Chondrocyte (in vitro differentiated cells): ENCODE measurements at regions not wholly inside any gene's neighbourhood (a gene's known extent, or its start where the extent isn't known, plus 50 kb on each side); places are given as distances from the start of the nearest gene placed in this dataset.

Experiments
- DNase-seq: peaks from one replicate; pipeline ENCODE4 v3.0.0; 2021; ENCODE audit warnings: mixed read lengths, low spot score
- H3K27ac Mint-ChIP-seq: one replicate; pipeline ENCODE4 v1.8.0; 2021; ENCODE audit warnings: mild to moderate bottlenecking, moderate library complexity, mixed read lengths; ENCODE audit not compliant: unreplicated experiment
- H3K27me3 Mint-ChIP-seq: 2 replicates; pipeline ENCODE4 v1.8.0; 2021; ENCODE audit warnings: low read depth, mixed read lengths
- H3K36me3 Mint-ChIP-seq: 2 replicates; pipeline ENCODE4 v1.8.0; 2021; ENCODE audit warnings: low read depth, mixed read lengths
- H3K4me1 Mint-ChIP-seq: 2 replicates; pipeline ENCODE4 v1.8.0; 2021; ENCODE audit warnings: low read depth, mild to moderate bottlenecking, mixed read lengths
- H3K4me3 Mint-ChIP-seq: one replicate; pipeline ENCODE4 v1.8.0; 2021; ENCODE audit warnings: mild to moderate bottlenecking, moderate library complexity, mixed read lengths; ENCODE audit not compliant: unreplicated experiment
- H3K9me3 Mint-ChIP-seq: 2 replicates; pipeline ENCODE4 v1.8.0; 2021; ENCODE audit warnings: low read depth, mixed read lengths
- CTCF ChIP-seq: fragments of 200-600 bp; sonication (generic); IDR thresholded peaks from 2 replicates; pipeline ENCODE4 v1.5.0; 2021; ENCODE audit warnings: antibody characterized with exemption, mild to moderate bottlenecking, moderate library complexity

GRCh38 chr4:189511581-189511980 is 429.1 kb upstream of the FRG1 start:
- no peak overlapping the region for H3K27ac Mint-ChIP-seq
- no peak for DNase-seq
- no peaks in the 10 kb centered on the region for H3K27me3 Mint-ChIP-seq
- no peaks in the 10 kb centered on the region for H3K36me3 Mint-ChIP-seq
- peaks cover 45% of the 10 kb centered on the region for H3K9me3 Mint-ChIP-seq
- no peak overlapping the region for H3K4me3 Mint-ChIP-seq
- H3K4me1 Mint-ChIP-seq = no peaks in the 10 kb centered on the region
- no peak for TF ChIP-seq CTCF

GRCh38 chr4:189513421-189513820 is 427.3 kb upstream of the FRG1 start:
- no peaks in the 10 kb centered on the region for H3K27me3 Mint-ChIP-seq
- no peak overlapping the region for H3K4me3 Mint-ChIP-seq
- H3K27ac Mint-ChIP-seq = no peak overlapping the region
- no peak for DNase-seq
- no peaks in the 10 kb centered on the region for H3K4me1 Mint-ChIP-seq
- peaks cover 48% of the 10 kb centered on the region for H3K9me3 Mint-ChIP-seq
- TF ChIP-seq CTCF = no peak
- H3K36me3 Mint-ChIP-seq = no peaks in the 10 kb centered on the region

DNA sequence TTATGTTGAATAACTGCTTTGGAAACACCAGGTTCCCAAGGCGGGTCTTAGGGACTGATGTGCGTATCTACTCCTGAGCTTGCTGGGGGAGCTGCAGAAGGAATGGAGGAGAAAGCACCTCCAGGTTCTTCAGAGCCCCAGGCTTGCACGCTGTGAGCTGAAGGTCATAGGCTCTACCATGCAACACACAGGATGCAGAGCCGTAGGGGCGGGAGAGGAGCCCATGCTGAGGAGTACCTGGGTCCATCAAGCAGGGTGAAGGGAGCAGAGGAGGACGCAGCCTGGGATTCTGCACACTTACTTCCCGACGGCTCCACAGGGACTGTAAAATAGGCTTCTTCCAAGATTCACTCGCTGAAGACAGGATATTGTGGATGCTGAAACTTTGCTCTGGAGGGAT is 426.5 kb upstream of the FRG1 start:
- no peak overlapping the region for H3K4me3 Mint-ChIP-seq
- no peaks in the 10 kb centered on the region for H3K27me3 Mint-ChIP-seq
- peaks cover 48% of the 10 kb centered on the region for H3K9me3 Mint-ChIP-seq
- no peak overlapping the region for H3K27ac Mint-ChIP-seq
- H3K36me3 Mint-ChIP-seq = no peaks in the 10 kb centered on the region
- no peaks in the 10 kb centered on the region for H3K4me1 Mint-ChIP-seq
- DNase-seq = no peak
- no peak for TF ChIP-seq CTCF

DNA sequence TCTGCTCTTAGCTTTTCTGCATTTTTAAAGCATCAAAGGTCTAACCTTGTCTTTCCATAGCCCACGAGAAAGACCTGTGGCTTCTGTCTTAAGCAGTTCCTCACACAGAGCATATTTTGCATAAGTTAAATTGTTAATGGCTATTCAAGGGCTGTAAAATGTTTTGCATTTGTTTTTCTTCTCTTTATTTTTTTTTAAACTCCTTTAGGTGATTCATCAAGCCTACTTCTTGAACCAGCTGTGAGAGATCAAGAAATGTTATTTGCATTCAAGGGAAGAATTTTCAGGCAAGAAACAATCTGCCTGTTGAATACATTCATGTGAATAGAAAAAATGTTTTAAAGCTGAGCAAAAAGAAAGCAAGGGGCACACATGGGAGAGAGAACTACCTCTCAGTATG is 423.8 kb upstream of the FRG1 start:
- TF ChIP-seq CTCF = no peak
- no peak for DNase-seq
- peaks cover 37% of the 10 kb centered on the region for H3K9me3 Mint-ChIP-seq
- H3K4me3 Mint-ChIP-seq = no peak overlapping the region
- no peaks in the 10 kb centered on the region for H3K4me1 Mint-ChIP-seq
- H3K36me3 Mint-ChIP-seq = no peaks in the 10 kb centered on the region
- no peak overlapping the region for H3K27ac Mint-ChIP-seq
- no peaks in the 10 kb centered on the region for H3K27me3 Mint-ChIP-seq

DNA sequence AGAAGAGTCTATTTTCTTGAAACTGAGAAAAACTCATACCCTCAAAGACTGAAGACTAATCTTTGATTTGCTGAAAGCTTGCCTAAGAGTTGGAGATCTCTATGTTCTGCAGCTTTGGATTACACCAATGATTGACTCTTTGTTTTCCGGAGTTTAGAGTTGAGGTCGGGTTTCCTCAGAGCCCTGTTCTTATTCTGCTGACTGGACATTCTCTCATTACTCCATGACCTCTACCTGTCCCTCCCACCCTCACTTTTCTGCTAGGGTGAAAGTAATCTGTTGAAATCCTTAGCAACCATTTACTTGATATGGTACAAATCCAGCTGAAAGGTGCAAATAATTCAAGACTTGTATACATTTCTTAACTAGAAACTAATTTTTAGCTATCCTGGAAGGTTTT is 421.5 kb upstream of the FRG1 start:
- no peak for DNase-seq
- no peaks in the 10 kb centered on the region for H3K4me1 Mint-ChIP-seq
- H3K27ac Mint-ChIP-seq = no peak overlapping the region
- no peaks in the 10 kb centered on the region for H3K36me3 Mint-ChIP-seq
- no peak overlapping the region for H3K4me3 Mint-ChIP-seq
- peaks cover 49% of the 10 kb centered on the region for H3K9me3 Mint-ChIP-seq
- no peak for TF ChIP-seq CTCF
- no peaks in the 10 kb centered on the region for H3K27me3 Mint-ChIP-seq
